Anterior cingulate cortex (tissue), 58 donors: ENCODE measurements at regions not wholly inside any gene's neighbourhood (a gene's known extent, or its start where the extent isn't known, plus 50 kb on each side); places are given as distances from the start of the nearest gene placed in this dataset.
A peak's percentile ranks its signal among the peaks of the same experiment; 100 is the strongest.

Experiments
- DNase-seq, 58 donors: peaks; one replicate each; lab custom pipeline; 2025; lab: John Stamatoyannopoulos, UW

DNA sequence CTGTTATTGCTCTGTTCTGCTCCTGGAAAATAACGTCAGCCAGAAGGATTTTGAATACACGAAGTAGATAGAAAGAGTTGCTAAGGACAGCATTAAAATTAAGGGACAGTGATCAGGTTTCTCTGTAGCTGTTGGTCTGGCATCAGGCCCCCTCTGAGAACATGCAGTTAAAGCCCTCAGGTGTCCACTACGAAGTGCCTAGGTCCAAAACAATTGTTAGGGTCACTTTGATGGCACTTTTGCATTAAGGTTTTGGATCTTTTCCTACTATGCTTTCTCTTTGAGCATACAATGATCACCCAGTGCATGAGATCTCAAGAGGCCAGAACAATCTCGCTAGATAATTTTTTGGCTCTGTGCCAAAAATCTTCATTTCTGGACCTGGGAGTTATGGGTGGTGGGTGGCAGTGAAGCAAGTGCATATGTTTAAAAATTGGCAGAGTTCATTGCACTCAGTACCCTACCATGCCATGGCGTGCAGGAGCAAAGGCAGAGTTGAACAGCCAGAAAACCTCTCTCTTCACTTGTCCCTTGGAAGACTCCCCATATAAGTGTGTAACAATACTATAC, 797.6 kb downstream of the ROBO2 start:
- DNase-seq = no peak

DNA sequence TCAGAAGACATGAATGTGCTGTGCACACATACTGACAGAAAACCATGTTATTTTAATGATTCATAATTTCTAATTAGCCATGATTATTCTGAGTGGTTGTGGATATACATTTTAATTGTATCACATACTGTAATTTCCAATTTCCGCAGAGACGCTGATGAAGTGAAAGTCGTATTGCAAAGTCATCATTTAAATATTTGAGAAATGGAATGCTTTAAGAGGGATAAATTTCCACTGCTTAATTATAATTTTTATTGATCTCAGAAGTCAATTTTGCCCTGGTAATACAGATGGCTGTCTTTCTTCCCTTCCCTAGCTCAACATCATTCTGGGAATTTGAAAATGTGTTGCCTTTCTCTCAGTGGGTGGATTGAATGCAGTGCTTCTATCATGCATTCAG, 819.3 kb downstream of the ROBO2 start:
- no peak for DNase-seq

GRCh38 chr3:77868725-77869124, 828.8 kb downstream of the ROBO2 start:
- DNase-seq = no peak

DNA sequence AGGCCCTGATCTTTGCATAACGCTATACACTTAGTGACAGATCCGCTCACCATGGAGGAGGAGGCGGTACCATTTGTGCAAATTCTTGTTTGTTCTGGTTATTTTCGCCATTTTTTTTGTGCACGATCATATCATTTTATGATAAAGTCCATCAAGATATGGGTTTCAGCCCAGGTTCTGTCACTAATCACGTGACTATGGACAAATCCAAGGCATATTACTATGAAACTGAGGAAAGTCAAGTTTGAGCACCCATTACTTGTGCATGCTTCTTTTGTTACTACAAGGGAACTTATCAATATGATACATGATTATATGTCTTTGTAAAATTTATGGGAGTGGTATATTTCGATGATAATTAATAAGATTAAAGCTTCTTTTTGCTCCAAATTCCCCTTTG, 829.5 kb downstream of the ROBO2 start:
- no peak for DNase-seq

DNA sequence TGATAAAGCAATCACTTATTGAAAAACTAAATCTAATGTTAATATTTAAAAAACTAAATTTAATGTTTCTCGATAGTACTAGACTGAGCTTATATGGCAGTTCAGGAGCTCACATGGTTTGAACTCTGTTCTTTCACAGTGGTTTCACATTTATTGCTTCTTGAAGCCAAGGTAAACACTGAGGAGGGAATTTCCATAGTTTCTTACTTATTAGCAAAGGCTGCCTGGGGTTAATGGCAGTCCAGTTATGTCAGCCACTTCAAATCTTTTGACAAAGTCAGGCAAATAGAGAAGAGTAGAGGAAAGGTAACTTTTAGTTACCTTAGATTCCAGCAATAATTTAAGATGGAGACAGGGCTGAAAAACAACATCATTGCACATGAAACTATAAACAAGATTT, 831.5 kb downstream of the ROBO2 start:
- no peak for DNase-seq

GRCh38 chr3:77873598-77873997, 833.7 kb downstream of the ROBO2 start:
- peak in 10 of 58 donors; percentile 0 to 16 (median 3) for DNase-seq

DNA sequence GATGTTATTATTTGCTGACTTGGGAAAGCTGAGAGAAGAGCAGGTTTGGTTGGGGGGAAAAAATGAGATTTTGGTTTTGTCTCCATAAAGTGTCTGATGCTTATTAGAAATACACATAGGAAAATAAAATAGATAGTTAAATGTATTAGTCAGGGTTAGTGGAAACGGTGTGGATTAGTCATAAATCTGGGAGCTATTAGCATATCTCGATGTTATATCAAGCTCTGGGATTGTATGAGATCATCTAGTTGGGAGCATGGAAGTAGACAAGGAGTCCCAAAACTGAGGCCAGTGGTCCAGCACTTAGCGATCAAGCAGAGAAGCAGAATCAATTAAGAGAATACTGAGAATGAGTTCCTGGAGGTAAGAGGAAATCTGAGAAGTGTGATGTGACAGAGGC, 845.5 kb downstream of the ROBO2 start:
- no peak for DNase-seq

DNA sequence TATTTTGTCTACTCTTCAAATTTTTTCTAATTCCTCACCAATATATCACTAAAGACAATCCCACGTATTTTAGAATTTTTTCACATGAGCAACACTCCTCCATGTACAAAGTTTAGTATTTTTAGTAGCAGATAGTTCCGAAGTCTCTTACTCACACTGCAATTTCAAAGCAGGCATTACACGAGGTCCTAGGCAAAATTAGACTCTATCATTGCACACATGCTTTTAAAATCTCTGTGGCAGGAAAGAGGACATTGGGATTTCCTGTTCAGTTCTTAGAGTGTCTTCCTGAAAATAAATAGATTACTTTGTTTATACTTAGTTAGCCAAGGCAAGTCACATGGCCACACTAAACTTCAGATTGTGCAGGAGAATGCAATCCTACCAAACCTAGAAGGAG, 847.7 kb downstream of the ROBO2 start:
- DNase-seq = no peak

DNA sequence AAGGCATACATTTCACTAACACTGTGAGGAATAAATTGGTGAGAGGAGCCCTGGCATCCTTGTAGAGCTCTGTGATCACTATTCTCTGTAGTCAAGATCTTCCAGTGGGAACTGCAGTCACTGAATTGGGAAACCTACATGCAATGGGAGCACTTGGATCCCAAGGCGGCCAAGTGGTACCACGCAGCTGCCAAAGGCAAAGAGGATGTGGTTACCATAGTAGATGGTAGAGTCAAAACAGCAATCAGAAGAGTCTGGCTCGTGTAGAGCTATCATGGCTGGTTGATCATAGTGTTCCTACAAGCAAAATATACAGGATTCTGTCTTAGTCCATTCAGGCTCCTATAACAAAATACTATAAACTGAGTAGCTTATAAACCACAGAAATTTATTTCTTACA, 849.7 kb downstream of the ROBO2 start:
- DNase-seq = no peak

DNA sequence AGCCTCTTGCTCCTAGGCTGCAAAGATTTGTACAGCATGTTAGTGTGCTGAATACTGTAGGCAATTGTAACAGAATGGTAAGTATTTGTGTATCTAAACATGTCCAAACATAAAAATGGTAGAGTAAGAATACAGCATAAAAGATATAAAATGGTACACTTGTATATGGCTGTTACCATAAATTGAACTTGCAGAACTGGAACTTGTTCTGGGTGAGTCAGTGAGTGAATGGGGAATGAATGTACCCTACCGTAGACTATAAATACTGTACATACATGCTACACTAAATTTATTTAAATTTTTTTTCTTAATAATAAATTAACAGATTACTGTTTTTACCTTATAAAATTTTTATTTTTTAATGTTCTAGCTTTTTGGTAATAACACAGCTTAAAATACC, 858.7 kb downstream of the ROBO2 start:
- no peak for DNase-seq

DNA sequence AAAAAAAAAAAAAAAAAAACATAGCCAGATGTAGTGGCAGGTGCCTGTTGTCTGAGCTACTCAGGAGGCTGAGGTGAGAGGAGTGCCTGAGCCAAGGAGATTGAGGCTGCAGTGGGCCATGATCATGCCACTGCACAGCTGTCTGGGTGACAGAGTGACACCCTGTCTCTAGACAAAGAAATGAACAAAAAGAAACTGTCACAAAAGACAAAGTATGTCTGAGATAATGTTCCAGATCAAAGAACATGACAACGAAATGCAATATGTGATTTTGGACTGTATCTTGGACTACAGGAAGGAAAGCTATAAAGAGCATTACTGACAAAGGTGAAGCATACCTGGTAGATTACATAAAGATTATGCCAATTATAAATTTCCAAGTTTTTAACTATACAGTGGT, 862.8 kb downstream of the ROBO2 start:
- no peak for DNase-seq

GRCh38 chr3:77906102-77906709, 866.3 kb downstream of the ROBO2 start:
- no peak for DNase-seq

GRCh38 chr3:77913524-77914174, 873.8 kb downstream of the ROBO2 start:
- no peak for DNase-seq

DNA sequence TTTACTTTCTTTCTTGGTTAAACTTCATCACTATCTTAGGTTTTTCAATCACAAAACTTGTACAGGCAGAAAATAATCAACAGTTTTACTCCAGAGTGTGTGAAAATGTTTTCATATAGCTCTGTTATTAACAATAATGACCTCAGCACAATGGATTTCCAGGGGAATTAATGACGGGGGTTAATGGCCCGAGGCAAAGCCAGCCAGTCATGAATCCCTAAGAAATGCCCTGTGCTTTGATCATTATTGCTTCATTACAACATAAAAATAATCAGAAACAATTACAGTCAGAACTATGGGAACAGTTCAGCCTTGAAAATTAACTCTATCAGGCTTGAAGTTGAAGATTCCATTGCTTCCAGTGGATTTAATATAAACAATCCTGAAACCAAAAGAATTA, 875.4 kb downstream of the ROBO2 start:
- no peak for DNase-seq

DNA sequence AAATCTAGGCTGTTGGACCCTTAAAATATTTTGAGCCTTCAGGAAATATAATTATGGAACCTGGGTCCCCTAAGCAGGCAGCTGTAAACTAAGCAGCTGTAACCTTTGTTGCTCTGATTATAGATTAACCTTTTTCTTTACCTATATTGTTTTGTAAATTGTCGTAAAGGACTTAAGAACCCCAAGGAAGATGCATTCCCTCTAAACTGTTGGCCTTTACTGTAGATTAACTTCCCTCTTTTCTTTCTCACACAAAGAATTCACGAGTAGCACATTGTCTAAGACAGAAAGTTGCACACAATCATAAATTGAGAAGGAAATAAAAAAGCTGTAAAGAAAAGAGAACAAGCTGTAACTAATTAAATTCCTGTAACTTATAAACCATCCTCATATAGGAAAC, 877.3 kb downstream of the ROBO2 start:
- no peak for DNase-seq

- no peak for DNase-seq
Observed at GRCh38 chr3:77919244-77919643, 879.3 kb downstream of the ROBO2 start.

DNA sequence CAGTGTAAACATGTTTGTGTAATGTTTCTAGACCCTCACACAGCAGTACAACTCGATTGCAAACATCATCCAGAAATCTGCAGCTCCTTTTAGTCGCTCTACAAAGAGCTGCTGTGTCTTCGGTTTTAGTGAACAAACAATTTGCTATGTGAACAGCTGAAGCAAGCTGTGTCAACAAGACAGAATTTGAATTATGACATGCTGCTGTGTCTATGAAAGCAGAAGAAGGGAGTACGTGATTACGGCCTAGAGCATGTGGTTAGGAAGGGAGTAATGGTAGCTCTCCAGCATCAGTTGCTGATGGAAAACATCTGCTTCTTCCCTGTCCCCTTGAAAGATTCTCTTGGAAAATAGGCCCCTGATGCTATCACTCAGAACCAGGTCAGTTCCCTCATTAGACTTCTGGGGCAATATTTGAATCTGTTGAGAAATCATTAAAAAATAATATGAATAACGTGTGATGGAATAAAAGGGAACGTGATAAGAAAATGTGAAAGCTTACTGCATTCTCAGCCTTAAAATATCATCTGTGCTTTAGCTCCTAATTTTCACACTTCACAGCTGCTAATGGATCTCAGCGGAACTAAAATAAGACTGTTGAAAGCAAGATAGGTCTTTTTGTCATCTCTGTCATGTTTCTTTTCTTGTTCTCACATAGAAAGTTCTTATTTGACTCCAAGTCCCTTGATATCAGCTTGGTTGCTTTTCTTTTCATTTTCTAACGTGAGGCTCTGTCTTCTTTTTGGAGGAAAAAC, 891.5 kb downstream of the ROBO2 start:
- DNase-seq = peak in 3 of 58 donors; percentile 2 to 10 (median 6)

- DNase-seq = no peak
Observed at GRCh38 chr3:77932926-77933325, 893.0 kb downstream of the ROBO2 start.

DNA sequence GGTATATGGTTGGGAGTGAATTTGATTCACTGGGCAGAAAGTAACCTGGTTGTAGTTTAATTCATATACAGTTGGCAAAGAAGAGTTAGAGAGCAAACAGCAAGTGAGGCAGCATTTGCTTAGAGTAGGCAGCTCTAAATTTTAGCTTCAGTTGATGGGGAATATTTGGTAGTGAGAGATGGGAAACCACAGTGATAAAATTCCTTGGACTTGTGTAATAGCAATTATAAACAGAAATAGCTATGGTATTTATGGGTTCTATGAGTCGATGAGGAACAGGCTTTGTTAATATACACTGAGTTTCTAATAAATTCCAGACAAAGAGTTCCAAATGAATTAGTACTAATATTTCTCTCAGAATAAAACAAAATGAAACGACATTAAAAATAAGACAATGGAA, 894.0 kb downstream of the ROBO2 start:
- DNase-seq = no peak

DNA sequence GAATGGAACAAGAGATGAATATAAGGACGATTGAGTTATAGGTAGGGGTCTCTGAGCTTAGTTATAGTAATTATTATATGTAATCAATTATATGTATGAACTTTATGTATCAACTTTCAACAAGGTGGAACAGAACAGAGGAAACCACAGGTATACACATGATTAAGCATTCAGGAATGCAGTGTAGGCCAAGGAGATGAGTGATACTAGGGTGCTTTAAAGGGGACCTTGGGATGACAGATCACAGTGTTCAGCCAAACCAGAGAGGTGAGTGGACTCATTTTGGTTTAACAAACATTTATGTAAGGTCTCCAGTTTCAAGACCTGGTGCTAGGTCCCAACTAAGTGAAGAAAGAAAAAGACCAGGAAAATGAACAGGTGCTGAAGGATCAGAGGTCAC, 895.5 kb downstream of the ROBO2 start:
- DNase-seq = no peak

DNA sequence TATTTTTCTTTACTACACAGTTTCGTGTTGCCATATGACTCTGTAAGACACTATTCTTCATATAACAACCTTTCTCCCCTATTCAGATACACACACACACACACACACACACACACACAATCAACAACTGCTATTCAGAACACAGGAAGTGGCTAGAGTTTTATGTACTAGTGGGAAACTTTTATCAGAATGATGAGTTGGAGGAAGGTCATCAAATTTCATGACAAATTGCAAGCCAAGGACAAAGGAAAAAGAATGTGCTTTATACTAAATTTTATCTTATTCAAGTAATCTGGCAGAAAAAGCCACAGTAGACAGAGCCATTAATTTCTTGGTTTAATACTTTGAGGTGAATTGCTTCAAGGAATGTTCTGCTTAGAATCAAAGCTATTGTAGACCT, 899.8 kb downstream of the ROBO2 start:
- no peak for DNase-seq

- no peak for DNase-seq
Observed at GRCh38 chr3:77943598-77943997, 903.7 kb downstream of the ROBO2 start.
